HCT116 (cell line): ENCODE measurements at regions not wholly inside any gene's neighbourhood (a gene's known extent, or its start where the extent isn't known, plus 50 kb on each side); places are given as distances from the start of the nearest gene placed in this dataset.

Experiments used
- ATAC-seq: fragments of 200-7000 bp; cut with Tn5 transposase; 2 replicates; pipeline ENCODE4 v1.9.1; 2020; ENCODE audit warnings: mild to moderate bottlenecking, moderate library complexity
- BruUV-seq: library from RNA; stranded (reverse); fragments of 400-500 nt; replicated peaks from 2 replicates; lab custom pipeline; 2021; lab: Mats Ljungman, UMichigan
- CTCF ChIA-PET: fragments of 300-600 bp; sonication (Branson Sonifier 250); formaldehyde crosslinking; loops from one replicate; lab custom pipeline; 2021; ENCODE audit warnings: antibody characterized with exemption; lab: Charles Lee
- POLR2A ChIA-PET: fragments of 300-600, 350-600 bp; sonication (Branson Sonifier 250); formaldehyde crosslinking; loops from one replicate; lab custom pipeline; 2021; ENCODE audit warnings: antibody characterized with exemption; lab: Charles Lee
- RAD21 ChIA-PET, 2 experiments: fragments of 300-600 bp; sonication (Branson Sonifier 250); formaldehyde crosslinking; loops; one replicate each; lab custom pipeline; 2023; ENCODE audit warnings: low total read pairs in 2 of 2; ENCODE audit not compliant: uncharacterized antibody in 2 of 2, unreplicated experiment in 2 of 2, low non-redundant PET in 1 of 2; lab: Charles Lee
- DNase-seq: peaks from one replicate; pipeline ENCODE4 v3.0.0-alpha.2; 2010; ENCODE audit warnings: low read depth, low spot score
- H2AFZ ChIP-seq: fragments of 200-600 bp; shearing (Covaris generic), sonication (generic); 2 replicates; pipeline ENCODE4 v1.6.1; 2017; ENCODE audit warnings: low read depth, mixed run types, mixed read lengths, antibody characterized with exemption, low read length; ENCODE audit not compliant: poor library complexity, severe bottlenecking
- H3K27ac ChIP-seq: 2 replicates; pipeline ENCODE4 v1.5.1; 2012; ENCODE audit warnings: low read depth, low read length
- H3K27me3 ChIP-seq: fragments of 200-600 bp; sonication (generic); 2 replicates; pipeline ENCODE4 v1.6.1; 2016; ENCODE audit warnings: mixed run types, low read length, mixed read lengths; ENCODE audit not compliant: insufficient read depth
- H3K36me3 ChIP-seq, 2 experiments: fragments of 200-500 bp in 1 of 2; fragments of 200-600 bp in 1 of 2; sonication (Bioruptor generic) in 1 of 2; sonication (generic) in 1 of 2; 2 replicates each; pipeline versions ENCODE4 v1.5.1 to v1.6.1; 2014 to 2016; ENCODE audit warnings: low read length in 2 of 2, inconsistent platforms in 1 of 2, mixed read lengths in 1 of 2, mixed run types in 1 of 2; ENCODE audit not compliant: insufficient read depth in 2 of 2, control insufficient read depth in 1 of 2
- H3K4me1 ChIP-seq, 2 experiments: fragments of 200-600 bp in 1 of 2; sonication (generic) in 1 of 2; 2 replicates each; pipeline versions ENCODE4 v1.5.1 to v1.6.1; 2012 to 2017; ENCODE audit warnings: low read length in 2 of 2, inconsistent platforms in 1 of 2, mild to moderate bottlenecking in 1 of 2, mixed read lengths in 1 of 2, mixed run types in 1 of 2, moderate library complexity in 1 of 2; ENCODE audit not compliant: insufficient read depth in 2 of 2, control insufficient read depth in 1 of 2
- H3K4me2 ChIP-seq: fragments of 200-600 bp; sonication (generic); 2 replicates; pipeline ENCODE4 v1.6.1; 2017; ENCODE audit warnings: mixed run types, low read length, mixed read lengths
- H3K4me3 ChIP-seq, 2 experiments: fragments of 200-600 bp in 1 of 2; sonication (generic) in 1 of 2; replicated peaks in 1 of 2; 2 replicates each; pipeline ENCODE4 v1.5.1; 2011 to 2016; ENCODE audit warnings: low read length in 2 of 2, control low read depth in 1 of 2, low read depth in 1 of 2, mild to moderate bottlenecking in 1 of 2, mixed read lengths in 1 of 2, mixed run types in 1 of 2
- H3K79me2 ChIP-seq: fragments of 200-600 bp; sonication (generic); 2 replicates; pipeline ENCODE4 v1.6.1; 2017; ENCODE audit warnings: mild to moderate bottlenecking, mixed run types, low read length, moderate library complexity, mixed read lengths; ENCODE audit not compliant: insufficient read depth
- H3K9ac ChIP-seq: fragments of 200-600 bp; sonication (generic); 2 replicates; pipeline ENCODE4 v1.6.1; 2016; ENCODE audit warnings: low read length, mixed read lengths
- H3K9me2 ChIP-seq: fragments of 200-600 bp; sonication (generic), shearing (Covaris generic); 2 replicates; pipeline ENCODE4 v1.6.1; 2017; ENCODE audit warnings: mixed run types, mild to moderate bottlenecking, moderate library complexity; ENCODE audit not compliant: insufficient read depth
- H3K9me3 ChIP-seq, 2 experiments: fragments of 200-500 bp in 1 of 2; fragments of 200-600 bp in 1 of 2; sonication (Bioruptor generic) in 1 of 2; sonication (generic) in 1 of 2; 2 replicates each; pipeline ENCODE4 v1.6.1; 2014 to 2017; ENCODE audit warnings: low read length in 2 of 2, mixed read lengths in 2 of 2, inconsistent platforms in 1 of 2, low read depth in 1 of 2, mild to moderate bottlenecking in 1 of 2, mixed run types in 1 of 2, moderate library complexity in 1 of 2; ENCODE audit not compliant: control insufficient read depth in 1 of 2, insufficient read depth in 1 of 2
- H4K20me1 ChIP-seq: fragments of 200-600 bp; sonication (generic), shearing (Covaris generic); 2 replicates; pipeline ENCODE4 v1.6.1; 2017; ENCODE audit warnings: mixed run types, mild to moderate bottlenecking, moderate library complexity; ENCODE audit not compliant: insufficient read depth
- ELF1 ChIP-seq: IDR thresholded peaks from 2 replicates; pipeline ENCODE4 v1.6.1; 2012; ENCODE audit warnings: low read depth, borderline replicate concordance
- FOSL1 ChIP-seq: IDR thresholded peaks from 2 replicates; pipeline ENCODE4 v1.6.1; 2012; ENCODE audit warnings: low read depth
- POLR2A ChIP-seq: IDR thresholded peaks from 2 replicates; pipeline ENCODE4 v1.7.0; 2011; ENCODE audit warnings: borderline replicate concordance; ENCODE audit not compliant: insufficient read depth, insufficient read length; ENCODE audit errors: extremely low read depth
- POLR2AphosphoS5 ChIP-seq: IDR thresholded peaks from 2 replicates; pipeline ENCODE4 v1.6.1; 2011; ENCODE audit warnings: mild to moderate bottlenecking, low read depth, low read length, moderate library complexity
- RAD21 ChIP-seq: IDR thresholded peaks from 2 replicates; pipeline ENCODE4 v1.6.1; 2012; ENCODE audit warnings: low read depth, mild to moderate bottlenecking
- SIN3A ChIP-seq: IDR thresholded peaks from 2 replicates; pipeline ENCODE4 v1.6.1; 2012; ENCODE audit warnings: low read depth
- SP1 ChIP-seq: IDR thresholded peaks from 2 replicates; pipeline ENCODE4 v1.6.1; 2012; ENCODE audit warnings: low read depth
- SRF ChIP-seq: IDR thresholded peaks from 2 replicates; pipeline ENCODE4 v1.6.1; 2012; ENCODE audit warnings: low read depth
- ZNF274 ChIP-seq: fragments of 200-500 bp; sonication (Bioruptor generic); IDR thresholded peaks from 2 replicates; pipeline ENCODE4 v1.6.1; 2014; ENCODE audit warnings: mild to moderate bottlenecking, low read depth, low read length, inconsistent platforms
- intact Hi-C: fragments of 100-400 bp; cut with micrococcal nuclease; formaldehyde crosslinking; loops from 2 replicates; pipeline ENCODE4 v1.10.0; 2022
- TF ChIP-seq, protein P1 (sequence below), 3 experiments: fragments of 200-600 bp in 1 of 3; sonication (generic) in 1 of 3; IDR thresholded peaks in 2 of 3; conservative IDR thresholded peaks in 1 of 3; 2 replicates each; pipeline ENCODE4 v1.5.1; 2012 to 2017; ENCODE audit warnings: low read depth in 2 of 3, low read length in 2 of 3, antibody characterized with exemption in 1 of 3, borderline replicate concordance in 1 of 3, control low read depth in 1 of 3, mild to moderate bottlenecking in 1 of 3, mixed read lengths in 1 of 3, mixed run types in 1 of 3, moderate library complexity in 1 of 3; ENCODE audit not compliant: insufficient read depth in 1 of 3
- TF ChIP-seq, protein P2 (sequence below): IDR thresholded peaks from 2 replicates; pipeline ENCODE4 v1.6.1; 2012; ENCODE audit warnings: low read depth

DNA sequence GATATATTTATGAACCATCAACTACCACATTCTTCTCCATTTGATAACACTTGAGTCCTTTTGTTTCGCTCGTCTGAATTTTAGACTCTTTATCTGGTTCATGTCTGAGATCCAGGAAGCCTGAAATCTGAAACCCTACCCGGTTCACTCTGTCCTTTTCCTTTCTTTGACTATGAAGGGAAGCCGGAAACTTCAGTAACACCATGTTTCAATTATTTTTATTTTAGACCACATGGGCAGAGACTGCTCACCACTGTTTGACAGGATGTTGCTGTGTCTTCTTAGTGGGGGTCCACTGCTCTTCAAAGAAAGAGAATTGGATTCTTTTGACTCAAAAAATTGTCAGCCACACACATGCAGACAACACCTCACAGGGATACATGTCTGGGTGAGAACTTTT is 331.9 kb upstream of the FLRT2 start (continued):
- TF ChIP-seq, protein P1, sequence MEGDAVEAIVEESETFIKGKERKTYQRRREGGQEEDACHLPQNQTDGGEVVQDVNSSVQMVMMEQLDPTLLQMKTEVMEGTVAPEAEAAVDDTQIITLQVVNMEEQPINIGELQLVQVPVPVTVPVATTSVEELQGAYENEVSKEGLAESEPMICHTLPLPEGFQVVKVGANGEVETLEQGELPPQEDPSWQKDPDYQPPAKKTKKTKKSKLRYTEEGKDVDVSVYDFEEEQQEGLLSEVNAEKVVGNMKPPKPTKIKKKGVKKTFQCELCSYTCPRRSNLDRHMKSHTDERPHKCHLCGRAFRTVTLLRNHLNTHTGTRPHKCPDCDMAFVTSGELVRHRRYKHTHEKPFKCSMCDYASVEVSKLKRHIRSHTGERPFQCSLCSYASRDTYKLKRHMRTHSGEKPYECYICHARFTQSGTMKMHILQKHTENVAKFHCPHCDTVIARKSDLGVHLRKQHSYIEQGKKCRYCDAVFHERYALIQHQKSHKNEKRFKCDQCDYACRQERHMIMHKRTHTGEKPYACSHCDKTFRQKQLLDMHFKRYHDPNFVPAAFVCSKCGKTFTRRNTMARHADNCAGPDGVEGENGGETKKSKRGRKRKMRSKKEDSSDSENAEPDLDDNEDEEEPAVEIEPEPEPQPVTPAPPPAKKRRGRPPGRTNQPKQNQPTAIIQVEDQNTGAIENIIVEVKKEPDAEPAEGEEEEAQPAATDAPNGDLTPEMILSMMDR (IDR thresholded peaks at IDR 0.05 in 2 of 3, conservative IDR thresholded peaks at IDR 0.05 in 1 of 3; ENCODE audit: borderline replicate concordance in 1 of 3, insufficient read depth in 1 of 3, low read depth in 2 of 3, low read length in 2 of 3): no peak
- no peak for TF ChIP-seq POLR2AphosphoS5
- no peak for TF ChIP-seq POLR2A
- TF ChIP-seq ELF1: no peak

DNA sequence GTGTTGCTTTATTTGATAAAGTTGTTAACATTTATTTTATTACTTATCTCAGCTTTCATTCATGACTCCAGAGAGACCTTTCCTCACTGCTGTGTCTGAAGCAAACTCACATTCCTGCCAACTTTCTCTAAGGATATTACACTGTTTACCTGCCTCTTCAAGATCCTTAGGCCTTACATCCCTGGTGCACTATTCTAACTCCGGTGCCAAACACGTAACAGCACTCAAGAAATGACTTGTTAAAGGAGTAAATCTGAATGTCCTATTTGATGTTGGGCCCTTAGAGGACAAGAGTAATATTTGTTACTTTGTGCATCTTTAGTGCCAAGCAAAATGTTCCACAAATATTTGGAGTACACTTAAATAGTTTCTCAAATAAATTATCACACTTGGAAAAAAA is 324.1 kb upstream of the FLRT2 start:
- no peaks in the 10 kb centered on the region for H3K4me1 ChIP-seq
- peaks cover 0 to 8% of the 10 kb centered on the region in 2 experiments; a peak in 2 of 4 replicates for H3K9me3 ChIP-seq
- ChIA-PET CTCF (no interaction called here), RAD21 (no interaction called here)
- H3K9me2 ChIP-seq: no peaks in the 10 kb centered on the region
- DNase-seq (no peak), ATAC-seq (no peak)
- intact Hi-C loops: no loop called here
- no peaks in the 10 kb centered on the region for H3K36me3 ChIP-seq
- no peaks in the 10 kb centered on the region for H3K27me3 ChIP-seq
- no peak overlapping the region for H3K4me3 ChIP-seq
- TF ChIP-seq POLR2A: no peak
- TF ChIP-seq SRF: no peak
- no peak for TF ChIP-seq SIN3A
- TF ChIP-seq, protein P2, sequence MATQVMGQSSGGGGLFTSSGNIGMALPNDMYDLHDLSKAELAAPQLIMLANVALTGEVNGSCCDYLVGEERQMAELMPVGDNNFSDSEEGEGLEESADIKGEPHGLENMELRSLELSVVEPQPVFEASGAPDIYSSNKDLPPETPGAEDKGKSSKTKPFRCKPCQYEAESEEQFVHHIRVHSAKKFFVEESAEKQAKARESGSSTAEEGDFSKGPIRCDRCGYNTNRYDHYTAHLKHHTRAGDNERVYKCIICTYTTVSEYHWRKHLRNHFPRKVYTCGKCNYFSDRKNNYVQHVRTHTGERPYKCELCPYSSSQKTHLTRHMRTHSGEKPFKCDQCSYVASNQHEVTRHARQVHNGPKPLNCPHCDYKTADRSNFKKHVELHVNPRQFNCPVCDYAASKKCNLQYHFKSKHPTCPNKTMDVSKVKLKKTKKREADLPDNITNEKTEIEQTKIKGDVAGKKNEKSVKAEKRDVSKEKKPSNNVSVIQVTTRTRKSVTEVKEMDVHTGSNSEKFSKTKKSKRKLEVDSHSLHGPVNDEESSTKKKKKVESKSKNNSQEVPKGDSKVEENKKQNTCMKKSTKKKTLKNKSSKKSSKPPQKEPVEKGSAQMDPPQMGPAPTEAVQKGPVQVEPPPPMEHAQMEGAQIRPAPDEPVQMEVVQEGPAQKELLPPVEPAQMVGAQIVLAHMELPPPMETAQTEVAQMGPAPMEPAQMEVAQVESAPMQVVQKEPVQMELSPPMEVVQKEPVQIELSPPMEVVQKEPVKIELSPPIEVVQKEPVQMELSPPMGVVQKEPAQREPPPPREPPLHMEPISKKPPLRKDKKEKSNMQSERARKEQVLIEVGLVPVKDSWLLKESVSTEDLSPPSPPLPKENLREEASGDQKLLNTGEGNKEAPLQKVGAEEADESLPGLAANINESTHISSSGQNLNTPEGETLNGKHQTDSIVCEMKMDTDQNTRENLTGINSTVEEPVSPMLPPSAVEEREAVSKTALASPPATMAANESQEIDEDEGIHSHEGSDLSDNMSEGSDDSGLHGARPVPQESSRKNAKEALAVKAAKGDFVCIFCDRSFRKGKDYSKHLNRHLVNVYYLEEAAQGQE: no peak
- TF ChIP-seq SP1: no peak
- no peak for TF ChIP-seq RAD21
- no peak for TF ChIP-seq ZNF274
- no peak for TF ChIP-seq FOSL1
- TF ChIP-seq, all 23 proteins: peak for 0
- no peaks in the 10 kb centered on the region for H3K79me2 ChIP-seq
- no peak overlapping the region for H3K4me2 ChIP-seq
- no peak overlapping the region for H3K27ac ChIP-seq
- no TSS peak for BruUV-seq
- POLR2A ChIA-PET: no interaction called here
- H4K20me1 ChIP-seq: no peaks in the 10 kb centered on the region
- H3K9ac ChIP-seq: no peak overlapping the region
- H2AFZ ChIP-seq: no peak overlapping the region
